BE2C (cell line): ENCODE measurements at regions not wholly inside any gene's neighbourhood (a gene's known extent, or its start where the extent isn't known, plus 50 kb on each side); places are given as distances from the start of the nearest gene placed in this dataset.

Experiments used
- DNase-seq: peaks from one replicate; pipeline ENCODE4 v3.0.0-alpha.2; 2020
- H3K27me3 ChIP-seq: fragments of 250-450 bp; sonication (Bioruptor Pico); 2 replicates; pipeline ENCODE4 v1.5.1; 2020; ENCODE audit warnings: mild to moderate bottlenecking
- H3K36me3 ChIP-seq: fragments of 250-450 bp; sonication (Bioruptor Pico); 2 replicates; pipeline ENCODE4 v1.5.1; 2020; ENCODE audit warnings: mild to moderate bottlenecking
- H3K4me1 ChIP-seq: fragments of 250-450 bp; sonication (Bioruptor Pico); 2 replicates; pipeline ENCODE4 v1.5.1; 2020
- H3K4me3 ChIP-seq: 2 replicates; pipeline ENCODE4 v1.5.1; 2011; ENCODE audit warnings: low read depth, low read length
- H3K9me3 ChIP-seq: fragments of 250-450 bp; sonication (Bioruptor Pico); 2 replicates; pipeline ENCODE4 v1.5.1; 2020
- CTCF ChIP-seq: IDR thresholded peaks from 2 replicates; pipeline ENCODE4 v1.5.1; 2012; ENCODE audit warnings: mild to moderate bottlenecking, low read depth, low read length

GRCh38 chr9:8106362-8106761, 306.8 kb upstream of the DMAC1 start:
- H3K27me3 ChIP-seq, result no peaks in the 10 kb centered on the region
- no peak for DNase-seq
- no peak for TF ChIP-seq CTCF
- H3K4me3 ChIP-seq, result no peak overlapping the region
- no peaks in the 10 kb centered on the region for H3K9me3 ChIP-seq
- no peaks in the 10 kb centered on the region for H3K36me3 ChIP-seq
- no peaks in the 10 kb centered on the region for H3K4me1 ChIP-seq

DNA sequence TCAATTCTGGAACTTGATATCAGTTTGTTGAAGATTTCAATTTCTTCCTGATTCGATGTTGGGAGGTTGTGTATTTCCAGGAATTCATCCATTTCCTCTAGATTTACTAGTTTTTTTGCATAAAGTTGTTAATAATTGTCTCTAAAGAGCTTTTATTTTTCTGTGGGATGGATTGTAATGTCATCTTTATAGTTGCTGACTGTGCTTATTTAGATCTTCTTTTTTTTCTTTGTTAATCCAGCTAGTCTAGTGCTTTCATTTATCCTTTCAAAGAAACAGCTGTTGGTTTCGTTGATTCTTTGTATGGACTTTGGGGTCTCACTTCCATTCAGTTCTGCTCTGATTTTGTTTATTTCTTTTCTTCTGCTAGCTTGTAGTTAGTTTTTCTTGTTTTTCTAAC, 302.0 kb upstream of the DMAC1 start:
- H3K4me1 ChIP-seq, result no peaks in the 10 kb centered on the region
- H3K4me3 ChIP-seq, result no peak overlapping the region
- H3K27me3 ChIP-seq, result no peaks in the 10 kb centered on the region
- TF ChIP-seq CTCF, result no peak
- H3K9me3 ChIP-seq, result no peaks in the 10 kb centered on the region
- DNase-seq, result no peak
- H3K36me3 ChIP-seq, result no peaks in the 10 kb centered on the region

- no peaks in the 10 kb centered on the region for H3K27me3 ChIP-seq
- no peak for DNase-seq
- no peaks in the 10 kb centered on the region for H3K36me3 ChIP-seq
- H3K4me1 ChIP-seq, result no peaks in the 10 kb centered on the region
- no peak overlapping the region for H3K4me3 ChIP-seq
- no peaks in the 10 kb centered on the region for H3K9me3 ChIP-seq
- no peak for TF ChIP-seq CTCF
These were observed 296.5 kb upstream of the DMAC1 start for GRCh38 chr9:8096091-8096490.

GRCh38 chr9:8095672-8096086, 296.1 kb upstream of the DMAC1 start:
- H3K27me3 ChIP-seq, result no peaks in the 10 kb centered on the region
- no peak for TF ChIP-seq CTCF
- H3K9me3 ChIP-seq, result no peaks in the 10 kb centered on the region
- no peaks in the 10 kb centered on the region for H3K4me1 ChIP-seq
- DNase-seq, result no peak
- H3K4me3 ChIP-seq, result no peak overlapping the region
- no peaks in the 10 kb centered on the region for H3K36me3 ChIP-seq

- Histone ChIP-seq H3K4me1 (no peaks in the 10 kb centered on the region), H3K9me3 (no peaks in the 10 kb centered on the region), H3K36me3 (no peaks in the 10 kb centered on the region), H3K27me3 (no peaks in the 10 kb centered on the region), H3K4me3 (no peak overlapping the region)
- TF ChIP-seq CTCF, result no peak
- DNase-seq, result no peak
These were observed 288.9 kb upstream of the DMAC1 start for GRCh38 chr9:8088477-8088876.

DNA sequence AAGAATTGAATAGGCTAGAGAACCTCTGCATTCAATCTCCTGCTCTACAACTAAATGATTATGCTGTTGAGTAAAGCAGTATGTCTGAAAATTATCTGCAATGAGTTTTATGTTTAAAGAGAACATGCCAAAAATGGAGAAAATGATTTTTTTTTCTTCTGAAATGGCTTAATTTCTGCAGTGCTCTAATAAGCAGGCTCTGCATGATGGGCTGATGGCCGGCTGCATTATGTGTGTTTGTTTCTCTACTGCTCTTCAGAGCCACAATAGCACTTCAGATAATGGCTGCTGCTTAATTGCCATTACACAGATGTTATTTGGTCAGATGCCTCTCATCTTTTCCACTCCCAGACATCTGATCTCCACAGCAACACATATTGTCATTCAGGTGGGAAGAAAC, 286.4 kb upstream of the DMAC1 start:
- Histone ChIP-seq H3K36me3 (no peaks in the 10 kb centered on the region), H3K9me3 (no peaks in the 10 kb centered on the region), H3K4me3 (no peak overlapping the region), H3K27me3 (no peaks in the 10 kb centered on the region), H3K4me1 (no peaks in the 10 kb centered on the region)
- no peak for TF ChIP-seq CTCF
- no peak for DNase-seq
